CD14-positive monocyte (primary cell): ENCODE measurements at regions not wholly inside any gene's neighbourhood (a gene's known extent, or its start where the extent isn't known, plus 50 kb on each side); places are given as distances from the start of the nearest gene placed in this dataset.

Experiments
- DNase-seq, 3 donors: peaks; one replicate each; pipeline ENCODE4 v3.0.0-alpha.2; 2011 to 2022
- H2AFZ ChIP-seq: 2 replicates; pipeline ENCODE4 v1.6.0; 2012; ENCODE audit warnings: mild to moderate bottlenecking, low read depth, low read length, inconsistent platforms; ENCODE audit not compliant: insufficient read depth, poor library complexity, severe bottlenecking
- H3K27ac ChIP-seq, 2 donors: 1 replicate in 1 of 2; 2 replicates in 1 of 2; pipeline ENCODE4 v1.5.1; 2012 to 2013; ENCODE audit warnings: low read length in 2 of 2, control low read depth in 1 of 2, inconsistent platforms in 1 of 2, low read depth in 1 of 2, mild to moderate bottlenecking in 1 of 2
- H3K27me3 ChIP-seq, 2 donors: one replicate each; pipeline versions ENCODE4 v1.6.0 to v1.6.1; 2011 to 2013; ENCODE audit warnings: low read length in 2 of 2; ENCODE audit not compliant: control insufficient read depth in 2 of 2, insufficient read depth in 2 of 2
- H3K36me3 ChIP-seq, 2 donors: replicated peaks in 1 of 2; 1 replicate in 1 of 2; 2 replicates in 1 of 2; pipeline versions ENCODE4 v1.5.1 to v1.6.1; 2012 to 2013; ENCODE audit warnings: low read length in 2 of 2, control low read depth in 1 of 2, inconsistent platforms in 1 of 2, mild to moderate bottlenecking in 1 of 2; ENCODE audit not compliant: insufficient read depth in 2 of 2, control insufficient read depth in 1 of 2
- H3K4me1 ChIP-seq, 2 donors: 1 replicate in 1 of 2; 2 replicates in 1 of 2; pipeline versions ENCODE4 v1.5.1 to v1.6.1; 2012 to 2013; ENCODE audit warnings: low read length in 2 of 2, control low read depth in 1 of 2, inconsistent platforms in 1 of 2, mild to moderate bottlenecking in 1 of 2, moderate library complexity in 1 of 2; ENCODE audit not compliant: insufficient read depth in 2 of 2, control insufficient read depth in 1 of 2
- H3K4me2 ChIP-seq: replicated peaks from 2 replicates; pipeline ENCODE3; 2012; ENCODE audit warnings: low read length, moderate library complexity, mild to moderate bottlenecking; ENCODE audit not compliant: poor library complexity, severe bottlenecking; ENCODE audit errors: extremely low read depth
- H3K4me3 ChIP-seq, 3 experiments: fragments of 200-600 bp in 1 of 3; sonication (generic) in 1 of 3; replicated peaks in 1 of 3; 1 replicate in 2 of 3; 2 replicates in 1 of 3; pipeline ENCODE4 v1.5.1; 2011 to 2013; ENCODE audit warnings: low read length in 3 of 3, mild to moderate bottlenecking in 3 of 3, control low read depth in 2 of 3, low read depth in 2 of 3, inconsistent platforms in 1 of 3, moderate library complexity in 1 of 3
- H3K79me2 ChIP-seq: 2 replicates; pipeline ENCODE4 v1.6.0; 2012; ENCODE audit warnings: mild to moderate bottlenecking, control low read depth, inconsistent platforms, low read length, moderate library complexity; ENCODE audit not compliant: insufficient read depth
- H3K9ac ChIP-seq: 2 replicates; pipeline ENCODE4 v1.6.0; 2017; ENCODE audit warnings: low read length, mild to moderate bottlenecking; ENCODE audit not compliant: insufficient read depth, poor library complexity, severe bottlenecking
- H3K9me3 ChIP-seq, 2 donors: replicated peaks in 1 of 2; 1 replicate in 1 of 2; 2 replicates in 1 of 2; pipeline versions ENCODE4 v1.5.1 to v1.6.1; 2012 to 2013; ENCODE audit warnings: low read length in 2 of 2, control low read depth in 1 of 2; ENCODE audit not compliant: control insufficient read depth in 1 of 2, insufficient read depth in 1 of 2
- H4K20me1 ChIP-seq: 2 replicates; pipeline ENCODE4 v1.6.0; 2012; ENCODE audit warnings: mild to moderate bottlenecking, low read length, control low read depth, moderate library complexity; ENCODE audit not compliant: insufficient read depth
- H3K27ac Mint-ChIP-seq, 7 donors: one replicate each; pipeline ENCODE4 v1.8.0; 2020; ENCODE audit warnings: mild to moderate bottlenecking in 7 of 7, mixed read lengths in 7 of 7, moderate library complexity in 6 of 7, inconsistent platforms in 2 of 7
- H3K27me3 Mint-ChIP-seq, 3 donors: one replicate each; pipeline ENCODE4 v1.8.0; 2021 to 2022; ENCODE audit warnings: low read depth in 3 of 3, mild to moderate bottlenecking in 3 of 3, mixed read lengths in 3 of 3, moderate library complexity in 3 of 3, inconsistent platforms in 1 of 3
- H3K36me3 Mint-ChIP-seq, 2 donors: one replicate each; pipeline ENCODE4 v1.8.0; 2020; ENCODE audit warnings: mixed read lengths in 2 of 2, inconsistent platforms in 1 of 2, mild to moderate bottlenecking in 1 of 2
- H3K4me1 Mint-ChIP-seq: one replicate; pipeline ENCODE4 v1.8.0; 2020; ENCODE audit warnings: mild to moderate bottlenecking, mixed read lengths
- H3K4me3 Mint-ChIP-seq, 2 donors: one replicate each; pipeline ENCODE4 v1.8.0; 2020; ENCODE audit warnings: mild to moderate bottlenecking in 2 of 2, mixed read lengths in 2 of 2, moderate library complexity in 1 of 2
- H3K9me3 Mint-ChIP-seq, 7 donors: one replicate each; pipeline ENCODE4 v1.8.0; 2020 to 2022; ENCODE audit warnings: mixed read lengths in 7 of 7, mild to moderate bottlenecking in 6 of 7, moderate library complexity in 6 of 7, inconsistent platforms in 2 of 7
- CTCF ChIP-seq: fragments of 200-600 bp; IDR thresholded peaks from one replicate; pipeline ENCODE4 v1.8.0; 2022; ENCODE audit warnings: antibody characterized with exemption, mild to moderate bottlenecking
- WGBS: methylation state at CpG from one replicate; pipeline ENCODE4 v1.1.5; 2013; ENCODE audit warnings: missing lambda C conversion rate; ENCODE audit not compliant: insufficient coverage; 5-methylcytosine and 5-hydroxymethylcytosine counted together
- intact Hi-C, 2 donors: fragments of 100-400 bp; cut with micrococcal nuclease; formaldehyde crosslinking; loops; one replicate each; pipeline versions ENCODE4 v1.15.0 to v1.15.1; 2023

GRCh38 chr13:38042771-38043170, 173.2 kb upstream of the TRPC4 start:
- 100% methylated on average over 1 of the region's 2 CpGs for WGBS
- Histone ChIP-seq H2AFZ (no peak overlapping the region), H3K27ac (no peak overlapping the region), H3K27me3 (no peaks in the 10 kb centered on the region), H3K4me3 (no peak overlapping the region), H4K20me1 (no peaks in the 10 kb centered on the region), H3K9ac (no peak overlapping the region), H3K79me2 (no peaks in the 10 kb centered on the region), H3K4me2 (no peak overlapping the region), H3K9me3 (peaks cover 11 to 20% of the 10 kb centered on the region in 2 donors), H3K36me3 (no peaks in the 10 kb centered on the region), H3K4me1 (no peaks in the 10 kb centered on the region)
- no peak for TF ChIP-seq CTCF
- Mint-ChIP-seq H3K27ac (no peak overlapping the region), H3K9me3 (peaks cover 2 to 16% (median 6%) of the 10 kb centered on the region in 7 donors), H3K4me3 (no peak overlapping the region), H3K4me1 (no peaks in the 10 kb centered on the region), H3K36me3 (no peaks in the 10 kb centered on the region), H3K27me3 (no peaks in the 10 kb centered on the region)
- no peak for DNase-seq
- intact Hi-C loops: no loop called here

- Histone ChIP-seq H3K9me3 (peaks cover 0 to 5% of the 10 kb centered on the region in 2 donors), H3K9ac (no peak overlapping the region), H2AFZ (no peak overlapping the region), H3K4me3 (no peak overlapping the region), H3K79me2 (no peaks in the 10 kb centered on the region), H3K4me2 (no peak overlapping the region), H3K36me3 (no peaks in the 10 kb centered on the region), H3K4me1 (no peaks in the 10 kb centered on the region), H4K20me1 (no peaks in the 10 kb centered on the region), H3K27ac (no peak overlapping the region), H3K27me3 (no peaks in the 10 kb centered on the region)
- no peaks in the 10 kb centered on the region for H3K4me1 Mint-ChIP-seq
- TF ChIP-seq CTCF: no peak
- intact Hi-C loops: no loop called here
- WGBS: no CpG with 5 or more reads among the region's 2 CpGs
- H3K27me3 Mint-ChIP-seq: no peaks in the 10 kb centered on the region
- H3K9me3 Mint-ChIP-seq: peaks cover 2 to 18% (median 6%) of the 10 kb centered on the region in 7 donors
- H3K27ac Mint-ChIP-seq: no peak overlapping the region
- no peaks in the 10 kb centered on the region for H3K36me3 Mint-ChIP-seq
- no peak for DNase-seq
- no peak overlapping the region for H3K4me3 Mint-ChIP-seq
Observed at GRCh38 chr13:38024431-38024830, 154.9 kb upstream of the TRPC4 start.
